Nephron progenitor cell (in vitro differentiated cells): ENCODE measurements at regions not wholly inside any gene's neighbourhood (a gene's known extent, or its start where the extent isn't known, plus 50 kb on each side); places are given as distances from the start of the nearest gene placed in this dataset.
A peak's percentile ranks its signal among the peaks of the same experiment; 100 is the strongest.

Experiments used
- DNase-seq: peaks from one replicate; pipeline ENCODE4 v3.0.0; 2021
- H3K27ac Mint-ChIP-seq: 2 replicates; pipeline ENCODE4 v1.8.0; 2021; ENCODE audit warnings: mild to moderate bottlenecking, moderate library complexity, mixed read lengths
- H3K27me3 Mint-ChIP-seq: 2 replicates; pipeline ENCODE4 v1.8.0; 2021; ENCODE audit warnings: mild to moderate bottlenecking, low read depth, mixed read lengths; ENCODE audit not compliant: poor library complexity
- H3K36me3 Mint-ChIP-seq: 2 replicates; pipeline ENCODE4 v1.8.0; 2021; ENCODE audit warnings: low read depth, mixed read lengths
- H3K4me1 Mint-ChIP-seq: 2 replicates; pipeline ENCODE4 v1.8.0; 2021; ENCODE audit warnings: mixed read lengths
- H3K4me3 Mint-ChIP-seq: 2 replicates; pipeline ENCODE4 v1.8.0; 2021; ENCODE audit warnings: mild to moderate bottlenecking, moderate library complexity, mixed read lengths
- H3K9me3 Mint-ChIP-seq: 2 replicates; pipeline ENCODE4 v1.8.0; 2021; ENCODE audit warnings: mild to moderate bottlenecking, moderate library complexity, mixed read lengths
- CTCF ChIP-seq: fragments of 200-600 bp; sonication (generic); IDR thresholded peaks from 2 replicates; pipeline ENCODE4 v1.5.0; 2021; ENCODE audit warnings: antibody characterized with exemption

GRCh38 chr16:11475896-11476630 lies 110.7 kb downstream of the LITAF start:
- no peaks in the 10 kb centered on the region for H3K36me3 Mint-ChIP-seq
- DNase-seq = no peak
- no peak for TF ChIP-seq CTCF
- H3K27me3 Mint-ChIP-seq = peaks cover 4% of the 10 kb centered on the region
- H3K9me3 Mint-ChIP-seq = peaks cover 22% of the 10 kb centered on the region
- no peaks in the 10 kb centered on the region for H3K4me1 Mint-ChIP-seq
- H3K4me3 Mint-ChIP-seq = no peak overlapping the region
- H3K27ac Mint-ChIP-seq = no peak overlapping the region

GRCh38 chr16:11476676-11477075 lies 110.0 kb downstream of the LITAF start:
- Mint-ChIP-seq H3K27me3 (peaks cover 4% of the 10 kb centered on the region), H3K4me1 (no peaks in the 10 kb centered on the region)
- no peak for DNase-seq

GRCh38 chr16:11478431-11479119 lies 108.1 kb downstream of the LITAF start:
- Mint-ChIP-seq H3K4me1 (no peaks in the 10 kb centered on the region), H3K36me3 (peaks cover 9% of the 10 kb centered on the region), H3K4me3 (no peak overlapping the region), H3K9me3 (peaks cover 41% of the 10 kb centered on the region), H3K27ac (no peak overlapping the region), H3K27me3 (peaks cover 4% of the 10 kb centered on the region)
- TF ChIP-seq CTCF = no peak
- DNase-seq = no peak

More at GRCh38 chr16:11476676-11477075, 110.0 kb downstream of the LITAF start:
- no peaks in the 10 kb centered on the region for H3K36me3 Mint-ChIP-seq
- no peak for TF ChIP-seq CTCF
- H3K4me3 Mint-ChIP-seq = no peak overlapping the region
- peaks cover 23% of the 10 kb centered on the region for H3K9me3 Mint-ChIP-seq
- no peak overlapping the region for H3K27ac Mint-ChIP-seq

GRCh38 chr16:11479916-11480315 lies 106.8 kb downstream of the LITAF start:
- H3K27ac Mint-ChIP-seq = peak overlapping the region; percentile 7
- peaks cover 53% of the 10 kb centered on the region for H3K9me3 Mint-ChIP-seq
- no peak for DNase-seq
- no peak overlapping the region for H3K4me3 Mint-ChIP-seq
- TF ChIP-seq CTCF = no peak
- H3K27me3 Mint-ChIP-seq = peaks cover 4% of the 10 kb centered on the region
- H3K4me1 Mint-ChIP-seq = no peaks in the 10 kb centered on the region
- peaks cover 15% of the 10 kb centered on the region for H3K36me3 Mint-ChIP-seq

- no peak for DNase-seq
- no peak for TF ChIP-seq CTCF
- Mint-ChIP-seq H3K27me3 (peaks cover 4% of the 10 kb centered on the region), H3K9me3 (peaks cover 60% of the 10 kb centered on the region), H3K36me3 (peaks cover 22% of the 10 kb centered on the region), H3K4me1 (no peaks in the 10 kb centered on the region), H3K27ac (no peak overlapping the region), H3K4me3 (no peak overlapping the region)
Observed at GRCh38 chr16:11480634-11481033, 106.1 kb downstream of the LITAF start.

GRCh38 chr16:11481987-11482386 lies 104.7 kb downstream of the LITAF start:
- H3K4me1 Mint-ChIP-seq = no peaks in the 10 kb centered on the region
- no peak overlapping the region for H3K27ac Mint-ChIP-seq
- H3K4me3 Mint-ChIP-seq = no peak overlapping the region
- no peaks in the 10 kb centered on the region for H3K27me3 Mint-ChIP-seq
- H3K9me3 Mint-ChIP-seq = peaks cover 67% of the 10 kb centered on the region
- H3K36me3 Mint-ChIP-seq = peaks cover 28% of the 10 kb centered on the region
- no peak for TF ChIP-seq CTCF
- DNase-seq = no peak
